ENCODE measurements at regions not wholly inside any gene's neighbourhood (a gene's known extent, or its start where the extent isn't known, plus 50 kb on each side); places are given as distances from the start of the nearest gene placed in this dataset.

GRCh38 chr14:42370056-42370455, 763.4 kb downstream of the LRFN5 start:
- no peak for DNase-seq (ENCODE audit: low spot score)

GRCh38 chr14:42368234-42368633, 761.6 kb downstream of the LRFN5 start:
- DNase-seq (ENCODE audit: low spot score) = no peak

- no peak for DNase-seq (ENCODE audit: low spot score)
Measured at GRCh38 chr14:42353315-42353714, 746.6 kb downstream of the LRFN5 start.

GRCh38 chr14:42335918-42336317, 729.2 kb downstream of the LRFN5 start:
- peak; percentile 50 for DNase-seq (ENCODE audit: low spot score)

GRCh38 chr14:42334931-42335330, 728.3 kb downstream of the LRFN5 start:
- DNase-seq (ENCODE audit: low spot score) = no peak

GRCh38 chr14:42323426-42323825, 716.8 kb downstream of the LRFN5 start:
- DNase-seq (ENCODE audit: low spot score) = no peak

- no peak for DNase-seq (ENCODE audit: low spot score)
Measured at GRCh38 chr14:42322531-42323284, 716.0 kb downstream of the LRFN5 start.

- DNase-seq (ENCODE audit: low spot score) = no peak
Measured at GRCh38 chr14:42319996-42320395, 713.3 kb downstream of the LRFN5 start.

- DNase-seq (ENCODE audit: low spot score) = no peak
Measured at GRCh38 chr14:42316693-42317092, 710.0 kb downstream of the LRFN5 start.

- no peak for DNase-seq (ENCODE audit: low spot score)
Measured at GRCh38 chr14:42311876-42312275, 705.2 kb downstream of the LRFN5 start.

- no peak for DNase-seq (ENCODE audit: low spot score)
Measured at GRCh38 chr14:42307239-42307825, 700.7 kb downstream of the LRFN5 start.

GRCh38 chr14:42299692-42300091, 693.0 kb downstream of the LRFN5 start:
- DNase-seq (ENCODE audit: low spot score) = no peak

- no peak for DNase-seq (ENCODE audit: low spot score)
Measured at GRCh38 chr14:42293180-42293579, 686.5 kb downstream of the LRFN5 start.

- no peak for DNase-seq (ENCODE audit: low spot score)
Measured at GRCh38 chr14:42277840-42278239, 671.2 kb downstream of the LRFN5 start.

- DNase-seq (ENCODE audit: low spot score) = no peak
Measured at GRCh38 chr14:42269234-42269633, 662.6 kb downstream of the LRFN5 start.

GRCh38 chr14:42248131-42248530, 641.5 kb downstream of the LRFN5 start:
- DNase-seq (ENCODE audit: low spot score) = no peak

GRCh38 chr14:42241101-42241500, 634.4 kb downstream of the LRFN5 start:
- DNase-seq (ENCODE audit: low spot score) = no peak

GRCh38 chr14:42229976-42230375, 623.3 kb downstream of the LRFN5 start:
- DNase-seq (ENCODE audit: low spot score) = no peak

- no peak for DNase-seq (ENCODE audit: low spot score)
Measured at GRCh38 chr14:42229294-42229693, 622.6 kb downstream of the LRFN5 start.

- no peak for DNase-seq (ENCODE audit: low spot score)
Measured at GRCh38 chr14:42228611-42229010, 621.9 kb downstream of the LRFN5 start.

GRCh38 chr14:42224053-42224888, 617.6 kb downstream of the LRFN5 start:
- peak; percentile 59 for DNase-seq (ENCODE audit: low spot score)

GRCh38 chr14:42222924-42223471, 616.3 kb downstream of the LRFN5 start:
- no peak for DNase-seq (ENCODE audit: low spot score)
